Stimulated activated CD4-positive, alpha-beta T cell treated with anti-CD3 and anti-CD28 coated beads, Interleukin-1b, Interleukin-23, amount 100 ng/mL, for 24 hours (primary cell): ENCODE measurements at regions not wholly inside any gene's neighbourhood (a gene's known extent, or its start where the extent isn't known, plus 50 kb on each side); places are given as distances from the start of the nearest gene placed in this dataset.

Experiments used
- DNase-seq, 4 experiments: peaks; one replicate each; pipeline ENCODE4 v3.0.0-alpha.2; 2020; ENCODE audit warnings: low read depth in 4 of 4, low spot score in 1 of 4

DNA sequence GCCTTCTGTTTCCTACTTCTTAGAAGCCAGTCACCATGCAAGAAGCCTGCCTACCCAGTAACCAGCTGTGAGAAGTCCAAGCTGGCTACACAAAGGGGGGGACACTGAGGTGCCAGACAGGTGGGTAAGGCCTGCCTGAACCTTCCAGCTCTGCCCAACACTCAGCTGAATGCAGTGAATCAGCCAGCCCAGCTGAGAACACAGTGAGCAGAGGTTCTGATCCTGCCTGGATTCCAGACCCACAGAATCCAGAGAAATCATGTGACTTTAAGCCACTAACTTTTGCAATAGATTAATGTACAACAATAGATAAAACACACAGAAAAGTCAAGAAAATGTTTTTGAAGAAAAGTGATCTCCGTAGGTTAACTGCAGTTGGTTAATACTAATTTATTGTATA lies 151.7 kb downstream of the EFNB2 start:
- no peak for DNase-seq

DNA sequence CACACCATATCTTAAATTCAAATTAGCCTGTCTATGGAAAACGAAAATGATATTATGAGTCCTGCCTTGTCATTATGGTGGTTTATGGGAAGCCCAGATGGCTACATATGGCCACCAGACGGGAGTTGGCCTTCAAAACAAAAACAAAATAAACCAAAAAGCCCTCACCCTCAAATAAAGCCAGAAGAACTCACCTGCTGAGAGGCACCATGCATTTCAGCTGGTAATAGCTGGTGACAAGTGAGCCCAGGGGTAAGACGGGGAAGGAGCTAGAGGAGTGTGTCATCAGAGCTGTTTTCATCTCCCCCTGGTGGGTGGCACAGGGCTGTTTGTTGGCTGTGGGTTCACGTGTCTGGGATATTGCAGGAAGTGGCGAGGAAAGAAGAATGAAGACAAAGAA lies 152.9 kb downstream of the EFNB2 start:
- no peak for DNase-seq

DNA sequence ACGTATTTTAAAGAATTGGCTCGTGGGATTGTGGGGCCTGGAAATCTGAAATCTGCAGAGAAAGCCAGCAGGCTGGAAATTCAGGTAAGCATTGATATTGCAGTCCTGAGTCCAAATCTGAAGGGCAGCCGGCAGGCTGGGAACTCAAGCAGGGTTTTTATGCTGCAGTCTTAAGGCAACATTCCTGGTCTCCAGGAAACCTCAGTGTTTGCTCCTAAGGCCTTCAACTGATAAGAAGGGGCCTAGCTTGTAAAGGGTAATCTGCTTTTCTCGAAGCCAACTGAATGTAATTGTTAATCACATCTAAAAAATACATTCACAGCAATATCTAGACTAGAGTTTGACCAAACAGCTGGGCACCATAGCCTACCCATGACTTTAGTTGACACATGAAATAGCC lies 154.4 kb downstream of the EFNB2 start:
- no peak for DNase-seq

DNA sequence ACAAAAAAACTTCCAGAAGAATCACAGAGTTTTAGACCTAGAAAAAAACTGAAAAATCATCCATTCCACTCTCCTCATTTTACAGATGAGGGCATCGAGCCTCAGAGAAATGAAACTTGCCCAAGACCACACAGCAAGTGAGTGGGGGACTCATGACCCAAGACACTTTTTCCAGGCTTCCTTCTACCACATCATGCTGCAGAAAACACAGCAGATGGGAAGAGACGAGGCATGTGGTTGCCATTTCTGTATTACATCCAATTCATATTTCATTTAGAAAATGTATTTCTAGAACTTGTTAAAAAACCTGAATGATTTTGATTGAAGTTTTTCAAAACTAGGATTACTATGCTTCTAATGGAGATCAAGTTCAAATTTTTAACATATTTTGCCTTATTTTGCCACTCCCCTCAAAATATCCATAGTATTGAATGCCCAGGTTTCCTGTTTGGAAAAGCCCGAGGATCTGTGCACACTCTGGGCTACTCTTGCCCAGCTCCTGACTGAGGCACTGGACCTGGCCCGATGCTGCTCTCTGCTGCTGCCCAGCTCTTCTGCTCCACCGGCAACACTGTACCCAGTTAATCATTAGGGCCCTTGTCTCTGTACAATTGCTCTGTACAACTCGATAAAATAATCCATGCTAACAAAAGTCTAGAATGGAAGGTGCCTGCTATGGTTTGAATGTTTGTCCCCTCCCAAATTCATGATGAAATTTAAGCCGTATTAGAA lies 157.4 kb downstream of the EFNB2 start:
- no peak for DNase-seq

DNA sequence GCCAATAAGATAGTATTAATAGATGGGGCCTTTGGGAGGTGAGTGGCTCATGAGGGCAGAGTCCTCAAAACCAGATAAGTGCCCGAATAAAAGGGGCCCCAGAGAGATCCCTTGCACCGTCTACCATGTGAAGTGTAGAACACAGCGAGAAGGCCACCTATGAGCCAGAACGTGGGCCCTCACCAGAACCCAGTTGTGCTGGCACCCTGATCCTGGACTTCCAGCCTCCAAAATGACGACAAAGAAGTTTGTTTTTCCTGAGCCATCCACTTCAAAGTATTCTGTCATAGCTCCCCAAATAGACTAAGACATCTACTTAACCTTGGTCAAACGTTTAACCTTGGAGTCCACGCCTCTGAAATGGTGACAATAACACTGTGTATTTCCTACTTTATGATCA lies 158.1 kb downstream of the EFNB2 start:
- DNase-seq, result no peak

DNA sequence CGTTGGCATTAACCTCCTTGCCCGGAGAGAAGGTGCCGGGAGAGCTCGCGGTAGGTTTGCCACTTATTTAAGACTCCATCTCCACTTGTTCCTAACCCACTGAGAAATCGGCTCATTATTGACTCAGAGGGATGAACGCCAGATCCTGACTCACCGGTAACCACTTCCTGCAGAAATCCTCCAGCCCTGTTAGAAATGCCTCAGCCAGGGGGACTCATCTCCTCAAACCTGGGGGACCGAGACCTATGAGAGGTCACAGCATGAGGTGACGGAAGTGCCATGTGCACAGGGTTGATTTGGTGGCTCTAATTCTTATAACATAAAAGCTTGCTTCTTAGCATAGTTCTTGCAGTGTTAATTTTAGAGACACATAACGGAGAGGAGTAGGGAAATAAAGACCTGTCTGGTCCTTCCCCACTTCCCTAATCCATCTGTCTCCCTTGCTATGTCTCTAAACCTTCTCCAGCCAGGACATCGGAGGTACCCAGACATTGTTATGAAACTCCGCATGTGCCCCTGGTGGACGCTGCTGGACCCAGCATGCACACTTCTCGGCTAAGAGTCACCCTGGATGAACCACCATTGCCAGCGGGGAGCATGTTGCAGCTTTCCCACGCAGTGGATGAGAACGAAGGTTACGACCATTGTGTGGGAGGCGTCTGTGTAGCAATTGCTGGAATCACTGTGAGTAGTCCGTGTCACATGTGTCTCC lies 158.9 kb downstream of the EFNB2 start:
- DNase-seq, result no peak

DNA sequence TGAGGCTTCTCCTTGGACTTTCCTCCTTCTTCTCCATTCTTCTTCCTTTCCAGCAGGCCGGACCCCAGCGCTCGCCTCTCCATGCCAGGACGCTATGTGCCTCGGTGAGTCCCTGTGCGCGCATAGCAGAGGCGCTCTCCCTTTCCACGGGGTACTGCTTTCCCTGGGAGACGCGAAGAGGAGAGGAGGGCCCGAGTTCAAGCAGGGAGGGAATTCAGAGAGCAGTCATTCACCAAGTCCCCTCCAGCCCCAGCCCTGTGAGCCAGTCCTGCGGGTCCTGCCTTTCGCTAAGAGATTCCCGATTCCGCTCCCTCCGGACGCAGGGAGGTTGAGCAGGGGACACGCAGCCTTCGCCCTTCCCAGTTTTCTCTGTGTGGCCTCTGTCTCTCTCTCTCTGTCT lies 160.4 kb downstream of the EFNB2 start:
- no peak for DNase-seq

DNA sequence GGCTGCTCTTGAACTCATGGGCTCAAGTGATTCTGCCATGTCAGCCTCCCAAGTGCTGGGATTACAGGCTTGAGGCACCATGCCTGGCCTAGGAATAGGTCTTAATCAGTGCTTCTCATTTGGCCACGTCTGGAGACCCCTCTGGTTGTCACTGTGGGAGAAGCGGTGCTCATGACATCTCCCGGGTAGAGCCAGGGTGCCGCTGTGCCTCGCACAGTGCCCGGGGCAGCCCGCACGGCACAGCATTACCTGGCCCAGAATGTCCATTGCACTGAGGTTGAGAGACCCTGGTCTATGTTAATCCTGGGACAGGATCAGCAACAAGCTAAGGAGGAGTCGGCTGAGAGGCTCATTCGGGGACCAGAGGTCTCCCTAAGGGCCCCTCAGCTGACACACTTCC lies 160.8 kb downstream of the EFNB2 start:
- DNase-seq, result no peak

DNA sequence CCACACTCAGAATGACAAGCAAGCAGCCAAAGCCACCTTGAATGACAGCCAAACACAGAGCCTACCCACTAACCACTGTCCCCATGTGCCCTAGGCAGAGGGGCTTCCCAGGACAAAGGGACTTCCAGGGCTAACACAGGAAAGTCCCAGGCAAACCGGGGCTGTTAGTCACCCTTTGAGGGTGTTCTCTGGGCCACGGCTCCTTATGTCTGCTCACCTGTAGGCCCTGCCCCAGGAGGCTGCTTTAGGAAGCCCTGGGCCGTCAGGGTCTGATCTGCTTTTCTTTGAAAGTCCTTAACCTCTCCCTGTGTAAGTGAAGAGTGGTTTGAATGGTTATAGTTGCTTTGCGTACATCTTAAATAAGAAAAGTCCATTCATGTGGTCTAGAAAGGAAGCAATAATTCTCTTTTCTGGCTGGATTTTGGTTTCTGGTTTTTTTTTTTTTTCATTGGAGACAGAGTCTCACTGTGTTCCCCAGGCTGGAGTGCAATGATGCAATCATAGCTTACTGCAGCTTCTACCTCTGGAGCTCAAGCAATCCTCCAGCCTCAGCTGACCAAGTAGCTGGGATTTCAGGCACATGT lies 161.4 kb downstream of the EFNB2 start:
- DNase-seq, result no peak

DNA sequence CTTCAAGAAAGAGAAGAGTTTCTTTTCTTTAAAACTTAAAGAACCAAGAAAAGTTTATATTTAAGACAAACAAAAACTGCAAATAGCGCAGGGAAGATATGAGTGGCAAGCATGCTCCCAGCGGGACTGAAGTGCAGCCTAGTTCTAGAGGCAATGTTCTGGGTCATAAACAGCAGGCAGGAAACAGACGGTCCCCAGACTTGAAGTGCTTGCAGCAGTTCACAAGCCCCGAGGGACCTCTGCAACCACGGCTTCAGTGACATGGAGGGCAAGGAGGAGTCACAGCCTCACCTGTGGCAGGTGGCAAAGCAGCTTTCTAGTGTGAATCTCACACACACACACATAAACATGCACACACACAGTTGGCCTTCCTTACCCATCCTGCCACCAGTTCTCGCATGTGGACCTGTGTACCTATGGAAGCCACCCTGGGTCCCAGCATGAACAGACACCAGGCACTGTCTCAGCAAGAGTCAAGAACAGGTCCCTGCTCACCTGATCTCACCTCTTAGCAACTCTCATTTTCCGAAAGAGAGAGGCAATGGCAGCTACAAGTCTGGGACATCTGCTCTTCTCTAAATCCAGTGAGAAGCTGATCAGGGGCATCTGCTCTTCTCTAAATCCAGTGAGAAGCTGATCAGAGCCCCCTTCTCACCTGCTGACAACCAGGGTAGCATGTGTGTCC lies 162.0 kb downstream of the EFNB2 start:
- no peak for DNase-seq

DNA sequence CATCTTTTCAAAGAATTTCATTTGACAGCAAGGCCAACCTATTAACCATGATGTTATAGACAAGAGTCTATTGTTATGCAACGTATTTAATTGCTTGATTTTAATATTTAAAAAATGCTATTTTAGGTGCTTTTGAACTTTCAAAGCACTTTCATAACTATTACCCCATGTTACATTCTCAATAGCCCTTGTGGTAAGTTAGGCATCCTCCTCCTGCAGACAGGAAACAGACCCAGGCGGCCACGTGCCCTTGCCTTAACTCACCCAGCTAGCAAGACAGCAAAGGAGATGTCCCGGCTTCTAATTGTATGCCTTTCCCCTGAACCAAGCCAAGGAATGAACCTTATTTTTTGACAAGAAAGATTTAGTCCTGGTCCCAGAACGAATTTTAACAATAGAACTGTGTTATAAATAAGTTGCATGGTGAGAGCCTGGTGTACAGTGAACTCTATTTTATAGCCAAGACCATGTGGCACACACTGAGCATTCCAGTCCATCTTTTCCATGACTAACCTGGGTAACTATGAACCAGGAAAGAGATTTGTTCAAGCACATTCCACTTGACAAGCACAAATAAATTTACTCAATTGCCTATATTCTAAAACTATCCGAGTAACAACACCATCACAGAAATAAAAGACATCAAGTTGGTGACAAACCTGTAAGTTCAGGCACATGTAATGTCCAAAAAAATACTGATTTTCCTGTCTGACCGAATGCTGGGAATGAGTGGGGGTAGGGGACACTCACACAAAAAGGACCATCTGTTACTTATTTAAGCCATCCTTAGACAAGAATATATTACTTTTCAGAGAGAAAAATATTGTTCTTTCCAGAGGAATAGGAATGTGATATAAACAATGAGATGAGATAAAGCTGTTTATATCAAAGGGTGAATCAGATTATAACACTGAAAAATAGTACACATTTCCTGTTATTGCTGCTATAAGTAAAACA lies 163.0 kb downstream of the EFNB2 start:
- DNase-seq, result no peak

DNA sequence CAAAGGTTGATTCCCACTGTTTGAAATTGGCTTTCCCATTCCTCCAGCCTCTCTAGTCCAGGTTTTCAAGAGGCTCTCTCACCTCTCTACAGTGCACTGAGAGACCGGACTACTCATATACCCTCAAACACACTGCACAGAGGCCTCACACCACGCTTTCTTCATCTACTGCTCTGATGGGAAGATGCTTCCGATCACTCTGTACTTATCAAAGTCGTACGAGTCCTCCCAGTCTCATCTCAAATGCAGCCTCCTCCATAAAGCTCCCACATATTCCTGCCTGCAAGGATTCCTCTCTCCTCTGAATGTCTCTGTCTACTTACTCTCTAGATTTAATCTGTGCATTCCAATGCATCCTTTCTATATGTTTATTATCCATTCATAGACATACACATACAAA lies 164.4 kb downstream of the EFNB2 start:
- DNase-seq, result no peak

DNA sequence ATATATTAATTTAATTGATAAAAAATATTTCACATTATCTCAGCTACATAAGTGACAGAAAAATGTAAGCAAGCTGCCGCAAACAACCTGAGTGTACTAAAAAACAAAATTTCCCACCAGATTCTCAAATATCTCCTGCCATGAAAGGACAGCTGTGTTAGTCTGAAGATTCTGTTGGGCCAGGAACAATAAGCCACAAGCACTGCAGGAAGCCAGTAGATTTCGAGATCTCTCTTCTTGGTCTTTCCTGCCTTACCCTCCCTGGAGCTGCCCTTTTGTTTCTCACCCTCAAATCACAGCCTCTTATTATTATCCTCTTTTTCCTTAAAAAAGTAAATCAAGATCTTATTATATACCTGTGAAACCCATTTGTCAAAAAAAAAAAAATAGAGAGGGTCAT lies 165.6 kb downstream of the EFNB2 start:
- DNase-seq, result no peak

DNA sequence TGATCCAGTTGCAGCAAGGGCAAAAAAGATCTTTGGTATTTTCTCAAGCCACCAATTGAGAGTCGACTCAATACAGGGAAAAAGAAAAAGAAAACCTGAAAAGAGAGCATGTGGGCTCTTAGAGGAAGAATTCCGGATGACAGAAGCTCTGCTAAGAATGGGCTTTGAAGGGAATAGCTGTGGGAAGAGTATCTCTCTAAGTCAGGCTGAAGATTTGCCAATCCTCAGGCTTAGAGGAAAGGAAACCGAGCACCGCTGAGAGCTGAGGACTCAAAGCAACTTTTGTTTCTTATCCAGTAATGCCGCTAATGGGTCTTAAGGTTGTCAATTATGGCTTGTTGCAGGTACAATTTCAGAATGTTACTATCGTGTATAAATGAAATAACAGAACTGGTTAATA lies 166.4 kb downstream of the EFNB2 start:
- DNase-seq, result no peak

DNA sequence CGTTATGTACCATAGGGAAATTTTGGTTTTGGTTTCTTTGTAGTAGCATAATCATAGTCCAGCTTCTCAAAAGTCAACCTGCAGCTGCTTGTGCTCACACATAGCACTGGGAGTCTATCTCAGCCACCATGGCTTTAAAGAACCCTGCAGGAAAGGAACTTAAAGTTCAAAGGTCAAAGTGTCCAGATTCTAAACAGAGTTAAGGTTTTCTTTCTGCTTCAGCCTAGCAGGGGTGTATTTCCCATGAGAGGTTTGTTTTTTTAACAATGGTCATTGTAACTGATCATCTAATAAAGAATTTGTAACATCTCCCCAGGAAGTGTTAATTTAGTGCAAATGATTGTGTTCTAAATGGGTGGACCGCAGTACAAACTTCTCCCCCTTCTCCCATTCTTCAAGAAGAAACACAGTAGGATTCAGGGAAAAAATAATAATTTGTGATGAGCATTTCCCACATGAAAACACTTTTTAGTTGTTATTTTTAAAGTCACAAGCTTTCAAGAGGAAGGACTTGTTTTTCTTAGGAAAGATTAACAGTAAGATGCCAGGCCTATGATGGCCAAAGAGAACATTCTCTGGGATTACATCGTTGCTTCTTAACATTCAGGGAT lies 168.0 kb downstream of the EFNB2 start:
- no peak for DNase-seq

DNA sequence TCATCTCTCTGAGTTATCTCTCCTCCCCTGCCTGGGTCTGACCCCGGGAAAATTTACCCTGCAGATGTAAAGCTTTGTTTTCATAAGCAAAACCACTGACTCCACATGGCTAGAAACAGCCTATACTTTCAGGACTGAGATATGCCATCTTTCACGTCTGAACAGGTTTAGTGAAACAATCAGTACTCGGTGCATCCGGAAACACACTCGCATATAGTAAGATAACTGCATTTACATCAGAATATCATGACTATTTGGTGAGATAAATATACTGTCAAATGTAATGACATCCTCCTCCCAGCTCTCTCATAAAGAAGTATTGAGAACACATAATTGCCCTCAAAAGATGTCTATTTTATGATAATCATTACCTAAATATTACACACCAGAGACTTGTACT lies 172.8 kb downstream of the EFNB2 start:
- DNase-seq, result no peak

DNA sequence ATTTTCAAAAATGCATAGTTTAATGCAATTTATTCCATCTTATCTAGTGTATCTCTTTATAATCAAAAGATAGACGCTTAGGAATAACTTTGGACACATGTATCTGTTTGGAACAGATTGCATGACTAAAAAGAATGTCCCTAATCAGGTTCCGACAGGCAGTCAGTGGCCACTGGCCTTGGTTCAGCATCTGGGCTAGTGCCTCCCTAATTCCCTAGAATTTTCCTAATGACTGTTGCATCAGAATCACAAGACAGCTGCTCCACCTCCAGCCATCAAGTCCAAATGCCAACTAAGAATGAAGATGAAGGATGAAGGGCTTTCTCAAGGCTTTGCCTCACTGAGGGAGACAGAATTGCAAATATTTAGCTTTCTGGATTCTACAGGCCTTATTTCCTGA lies 173.8 kb downstream of the EFNB2 start:
- no peak for DNase-seq

DNA sequence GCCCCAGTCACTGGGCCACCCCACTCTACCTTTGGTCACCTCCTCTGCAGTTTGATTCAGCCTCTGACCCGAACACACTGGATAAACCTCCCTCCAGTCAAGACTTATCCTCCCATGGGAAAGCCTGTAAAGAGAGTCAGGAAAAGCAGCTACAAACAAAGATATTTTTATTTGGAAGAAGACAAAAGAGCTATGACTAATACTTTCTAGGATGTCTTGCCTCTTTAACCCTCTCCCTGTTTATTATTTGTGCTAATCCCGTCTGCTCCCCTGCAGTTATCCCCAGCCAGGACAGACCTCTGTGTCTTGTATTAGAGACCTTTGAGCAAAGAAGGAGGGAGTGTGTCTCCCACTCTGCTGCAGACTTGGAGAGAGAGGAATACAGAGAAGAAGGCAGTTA lies 178.3 kb downstream of the EFNB2 start:
- DNase-seq, result no peak

DNA sequence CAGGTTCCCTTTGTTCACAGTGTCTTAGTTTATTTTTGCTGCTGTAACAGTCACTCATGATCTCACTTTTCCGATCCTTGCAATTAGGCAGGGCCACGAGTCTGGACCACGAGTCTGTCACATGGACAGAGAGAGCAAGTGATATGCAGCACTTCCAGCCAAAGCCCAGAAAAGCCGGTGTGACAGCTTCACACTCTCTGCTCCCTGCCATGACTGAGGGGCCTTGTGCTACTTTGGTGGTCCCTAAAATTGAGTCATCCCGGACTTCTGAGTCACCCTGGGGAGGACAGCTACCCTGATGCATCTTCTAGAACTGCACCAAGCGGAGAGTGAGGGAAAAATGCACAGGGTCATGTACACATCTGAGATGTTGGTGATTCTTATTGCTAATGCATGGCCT lies 179.6 kb downstream of the EFNB2 start:
- no peak for DNase-seq

DNA sequence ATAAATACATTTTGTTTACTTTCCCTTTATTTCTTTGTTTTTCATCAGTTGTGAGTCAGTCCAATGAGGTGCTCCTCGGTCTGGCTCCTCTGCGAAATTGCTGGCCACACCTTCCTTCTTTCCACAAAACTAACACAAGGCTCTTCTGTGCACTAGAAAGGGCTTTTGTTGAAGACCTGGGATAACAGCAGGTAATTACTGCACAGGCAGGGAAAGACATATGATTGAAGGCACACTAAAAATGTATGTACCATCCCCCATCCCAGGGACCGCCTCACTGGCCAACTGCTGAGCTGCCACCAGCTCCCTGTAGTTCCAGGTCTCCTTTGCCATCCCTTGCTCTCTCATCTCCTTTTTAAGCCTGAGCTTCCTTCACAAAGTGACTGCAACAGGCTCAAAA lies 180.5 kb downstream of the EFNB2 start:
- DNase-seq, result no peak

DNA sequence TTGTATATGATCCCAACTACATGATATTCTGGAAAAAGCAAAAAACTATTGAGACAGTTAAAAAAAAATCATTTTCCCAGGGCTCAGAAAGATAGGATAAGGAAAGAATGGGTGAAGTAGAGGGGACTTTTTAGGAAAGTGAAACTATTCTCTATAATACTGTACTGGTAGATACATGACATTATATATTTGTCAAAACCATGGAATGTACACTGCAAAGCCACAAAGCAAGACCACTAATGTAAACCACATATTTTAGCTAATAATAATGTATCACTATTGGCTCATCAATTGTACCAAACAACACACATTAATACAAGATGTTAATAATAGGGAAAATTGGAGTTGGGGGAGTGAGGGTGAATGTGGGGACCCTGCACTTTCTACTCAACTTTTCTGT lies 182.6 kb downstream of the EFNB2 start:
- DNase-seq, result no peak
